ENCODE measurements at regions not wholly inside any gene's neighbourhood (a gene's known extent, or its start where the extent isn't known, plus 50 kb on each side); places are given as distances from the start of the nearest gene placed in this dataset.

DNA sequence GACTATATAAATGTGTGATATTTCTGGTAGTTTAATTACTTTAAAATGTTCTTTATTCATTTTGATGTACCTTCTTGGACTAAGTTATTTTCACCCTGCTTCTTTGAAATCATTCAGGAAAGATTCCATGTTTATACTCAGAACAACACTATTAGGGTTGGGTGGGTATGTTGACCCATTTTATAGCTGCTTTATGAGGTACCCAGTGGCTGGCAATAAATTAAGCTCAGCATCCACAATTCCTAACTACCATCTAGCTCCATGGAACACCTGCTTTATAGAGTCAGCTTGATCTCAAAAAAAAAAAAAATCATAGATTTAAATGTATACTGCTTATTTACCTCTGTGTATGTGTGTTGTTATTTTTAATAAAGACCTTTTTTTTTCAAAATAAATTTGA is 78.9 kb upstream of the ZNF91 start (continued):
- TF ChIP-seq, protein P1, sequence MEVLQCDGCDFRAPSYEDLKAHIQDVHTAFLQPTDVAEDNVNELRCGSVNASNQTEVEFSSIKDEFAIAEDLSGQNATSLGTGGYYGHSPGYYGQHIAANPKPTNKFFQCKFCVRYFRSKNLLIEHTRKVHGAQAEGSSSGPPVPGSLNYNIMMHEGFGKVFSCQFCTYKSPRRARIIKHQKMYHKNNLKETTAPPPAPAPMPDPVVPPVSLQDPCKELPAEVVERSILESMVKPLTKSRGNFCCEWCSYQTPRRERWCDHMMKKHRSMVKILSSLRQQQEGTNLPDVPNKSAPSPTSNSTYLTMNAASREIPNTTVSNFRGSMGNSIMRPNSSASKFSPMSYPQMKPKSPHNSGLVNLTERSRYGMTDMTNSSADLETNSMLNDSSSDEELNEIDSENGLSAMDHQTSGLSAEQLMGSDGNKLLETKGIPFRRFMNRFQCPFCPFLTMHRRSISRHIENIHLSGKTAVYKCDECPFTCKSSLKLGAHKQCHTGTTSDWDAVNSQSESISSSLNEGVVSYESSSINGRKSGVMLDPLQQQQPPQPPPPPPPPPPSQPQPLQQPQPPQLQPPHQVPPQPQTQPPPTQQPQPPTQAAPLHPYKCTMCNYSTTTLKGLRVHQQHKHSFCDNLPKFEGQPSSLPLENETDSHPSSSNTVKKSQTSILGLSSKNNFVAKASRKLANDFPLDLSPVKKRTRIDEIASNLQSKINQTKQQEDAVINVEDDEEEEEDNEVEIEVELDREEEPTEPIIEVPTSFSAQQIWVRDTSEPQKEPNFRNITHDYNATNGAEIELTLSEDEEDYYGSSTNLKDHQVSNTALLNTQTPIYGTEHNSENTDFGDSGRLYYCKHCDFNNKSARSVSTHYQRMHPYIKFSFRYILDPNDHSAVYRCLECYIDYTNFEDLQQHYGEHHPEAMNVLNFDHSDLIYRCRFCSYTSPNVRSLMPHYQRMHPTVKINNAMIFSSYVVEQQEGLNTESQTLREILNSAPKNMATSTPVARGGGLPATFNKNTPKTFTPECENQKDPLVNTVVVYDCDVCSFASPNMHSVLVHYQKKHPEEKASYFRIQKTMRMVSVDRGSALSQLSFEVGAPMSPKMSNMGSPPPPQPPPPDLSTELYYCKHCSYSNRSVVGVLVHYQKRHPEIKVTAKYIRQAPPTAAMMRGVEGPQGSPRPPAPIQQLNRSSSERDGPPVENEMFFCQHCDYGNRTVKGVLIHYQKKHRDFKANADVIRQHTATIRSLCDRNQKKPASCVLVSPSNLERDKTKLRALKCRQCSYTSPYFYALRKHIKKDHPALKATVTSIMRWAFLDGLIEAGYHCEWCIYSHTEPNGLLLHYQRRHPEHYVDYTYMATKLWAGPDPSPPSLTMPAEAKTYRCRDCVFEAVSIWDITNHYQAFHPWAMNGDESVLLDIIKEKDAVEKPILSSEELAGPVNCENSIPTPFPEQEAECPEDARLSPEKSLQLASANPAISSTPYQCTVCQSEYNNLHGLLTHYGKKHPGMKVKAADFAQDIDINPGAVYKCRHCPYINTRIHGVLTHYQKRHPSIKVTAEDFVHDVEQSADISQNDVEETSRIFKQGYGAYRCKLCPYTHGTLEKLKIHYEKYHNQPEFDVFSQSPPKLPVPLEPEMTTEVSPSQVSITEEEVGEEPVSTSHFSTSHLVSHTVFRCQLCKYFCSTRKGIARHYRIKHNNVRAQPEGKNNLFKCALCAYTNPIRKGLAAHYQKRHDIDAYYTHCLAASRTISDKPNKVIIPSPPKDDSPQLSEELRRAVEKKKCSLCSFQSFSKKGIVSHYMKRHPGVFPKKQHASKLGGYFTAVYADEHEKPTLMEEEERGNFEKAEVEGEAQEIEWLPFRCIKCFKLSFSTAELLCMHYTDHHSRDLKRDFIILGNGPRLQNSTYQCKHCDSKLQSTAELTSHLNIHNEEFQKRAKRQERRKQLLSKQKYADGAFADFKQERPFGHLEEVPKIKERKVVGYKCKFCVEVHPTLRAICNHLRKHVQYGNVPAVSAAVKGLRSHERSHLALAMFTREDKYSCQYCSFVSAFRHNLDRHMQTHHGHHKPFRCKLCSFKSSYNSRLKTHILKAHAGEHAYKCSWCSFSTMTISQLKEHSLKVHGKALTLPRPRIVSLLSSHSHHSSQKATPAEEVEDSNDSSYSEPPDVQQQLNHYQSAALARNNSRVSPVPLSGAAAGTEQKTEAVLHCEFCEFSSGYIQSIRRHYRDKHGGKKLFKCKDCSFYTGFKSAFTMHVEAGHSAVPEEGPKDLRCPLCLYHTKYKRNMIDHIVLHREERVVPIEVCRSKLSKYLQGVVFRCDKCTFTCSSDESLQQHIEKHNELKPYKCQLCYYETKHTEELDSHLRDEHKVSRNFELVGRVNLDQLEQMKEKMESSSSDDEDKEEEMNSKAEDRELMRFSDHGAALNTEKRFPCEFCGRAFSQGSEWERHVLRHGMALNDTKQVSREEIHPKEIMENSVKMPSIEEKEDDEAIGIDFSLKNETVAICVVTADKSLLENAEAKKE (CRISPR knock-in tag; IDR thresholded peaks at IDR 0.05): no peak
- TF ChIP-seq STAT1 (IDR thresholded peaks at IDR 0.05; ENCODE audit: unreplicated experiment) (no peak), EZH2 (IDR thresholded peaks at IDR 0.05; ENCODE audit: low read depth, unreplicated experiment) (no peak), POLR2AphosphoS5 (IDR thresholded peaks at IDR 0.05; ENCODE audit: low read depth) (no peak), CREB1 (CRISPR knock-in tag; IDR thresholded peaks at IDR 0.05; ENCODE audit: low read depth) (no peak), EZH2phosphoT487 (IDR thresholded peaks at IDR 0.05; ENCODE audit: unreplicated experiment) (no peak), ZNF331 (CRISPR knock-in tag; IDR thresholded peaks at IDR 0.05; ENCODE audit: low read depth) (no peak), ZNF114 (CRISPR knock-in tag; IDR thresholded peaks at IDR 0.05) (no peak)
- TF ChIP-seq, protein P2, sequence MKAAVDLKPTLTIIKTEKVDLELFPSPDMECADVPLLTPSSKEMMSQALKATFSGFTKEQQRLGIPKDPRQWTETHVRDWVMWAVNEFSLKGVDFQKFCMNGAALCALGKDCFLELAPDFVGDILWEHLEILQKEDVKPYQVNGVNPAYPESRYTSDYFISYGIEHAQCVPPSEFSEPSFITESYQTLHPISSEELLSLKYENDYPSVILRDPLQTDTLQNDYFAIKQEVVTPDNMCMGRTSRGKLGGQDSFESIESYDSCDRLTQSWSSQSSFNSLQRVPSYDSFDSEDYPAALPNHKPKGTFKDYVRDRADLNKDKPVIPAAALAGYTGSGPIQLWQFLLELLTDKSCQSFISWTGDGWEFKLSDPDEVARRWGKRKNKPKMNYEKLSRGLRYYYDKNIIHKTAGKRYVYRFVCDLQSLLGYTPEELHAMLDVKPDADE (IDR thresholded peaks at IDR 0.05): no peak
